HL-60 (cell line): ENCODE measurements at regions not wholly inside any gene's neighbourhood (a gene's known extent, or its start where the extent isn't known, plus 50 kb on each side); places are given as distances from the start of the nearest gene placed in this dataset.

Experiments used
- DNase-seq, 2 experiments: peaks; one replicate each; pipeline ENCODE4 v3.0.0-alpha.2; 2010 to 2020; ENCODE audit warnings: low read depth in 1 of 2, low spot score in 1 of 2
- H3K27ac ChIP-seq: fragments of 250-450 bp; sonication (Bioruptor Pico); replicated peaks from 2 replicates; pipeline ENCODE4 v1.5.1; 2020; ENCODE audit warnings: mild to moderate bottlenecking, moderate library complexity
- H3K27me3 ChIP-seq: fragments of 250-450 bp; sonication (Bioruptor Pico); 2 replicates; pipeline ENCODE4 v1.5.1; 2021; ENCODE audit warnings: mild to moderate bottlenecking, moderate library complexity; ENCODE audit not compliant: insufficient read depth, poor library complexity, severe bottlenecking
- H3K4me3 ChIP-seq: replicated peaks from 2 replicates; pipeline ENCODE4 v1.5.1; 2011; ENCODE audit warnings: mild to moderate bottlenecking, control low read depth, low read length; ENCODE audit not compliant: insufficient read depth
- GABPA ChIP-seq: IDR thresholded peaks from 2 replicates; pipeline ENCODE4 v1.6.1; 2012; ENCODE audit warnings: low read depth
- POLR2AphosphoS5 ChIP-seq: IDR thresholded peaks from 2 replicates; pipeline ENCODE4 v1.6.1; 2012; ENCODE audit warnings: low read depth
- SPI1 ChIP-seq: IDR thresholded peaks from 2 replicates; pipeline ENCODE4 v1.6.1; 2012; ENCODE audit warnings: low read depth, mild to moderate bottlenecking, borderline replicate concordance
- TF ChIP-seq, protein P1 (sequence below): IDR thresholded peaks from 2 replicates; pipeline ENCODE4 v1.6.1; 2012; ENCODE audit warnings: low read depth; ENCODE audit not compliant: insufficient replicate concordance
- TF ChIP-seq, protein P2 (sequence below): IDR thresholded peaks from one replicate; pipeline ENCODE4 v1.5.1; 2011; ENCODE audit warnings: low read length, control low read depth, inconsistent platforms; ENCODE audit not compliant: insufficient read depth

- H3K4me3 ChIP-seq, result no peak overlapping the region
- no peak for TF ChIP-seq POLR2AphosphoS5
- TF ChIP-seq GABPA, result no peak
- TF ChIP-seq, protein P1, sequence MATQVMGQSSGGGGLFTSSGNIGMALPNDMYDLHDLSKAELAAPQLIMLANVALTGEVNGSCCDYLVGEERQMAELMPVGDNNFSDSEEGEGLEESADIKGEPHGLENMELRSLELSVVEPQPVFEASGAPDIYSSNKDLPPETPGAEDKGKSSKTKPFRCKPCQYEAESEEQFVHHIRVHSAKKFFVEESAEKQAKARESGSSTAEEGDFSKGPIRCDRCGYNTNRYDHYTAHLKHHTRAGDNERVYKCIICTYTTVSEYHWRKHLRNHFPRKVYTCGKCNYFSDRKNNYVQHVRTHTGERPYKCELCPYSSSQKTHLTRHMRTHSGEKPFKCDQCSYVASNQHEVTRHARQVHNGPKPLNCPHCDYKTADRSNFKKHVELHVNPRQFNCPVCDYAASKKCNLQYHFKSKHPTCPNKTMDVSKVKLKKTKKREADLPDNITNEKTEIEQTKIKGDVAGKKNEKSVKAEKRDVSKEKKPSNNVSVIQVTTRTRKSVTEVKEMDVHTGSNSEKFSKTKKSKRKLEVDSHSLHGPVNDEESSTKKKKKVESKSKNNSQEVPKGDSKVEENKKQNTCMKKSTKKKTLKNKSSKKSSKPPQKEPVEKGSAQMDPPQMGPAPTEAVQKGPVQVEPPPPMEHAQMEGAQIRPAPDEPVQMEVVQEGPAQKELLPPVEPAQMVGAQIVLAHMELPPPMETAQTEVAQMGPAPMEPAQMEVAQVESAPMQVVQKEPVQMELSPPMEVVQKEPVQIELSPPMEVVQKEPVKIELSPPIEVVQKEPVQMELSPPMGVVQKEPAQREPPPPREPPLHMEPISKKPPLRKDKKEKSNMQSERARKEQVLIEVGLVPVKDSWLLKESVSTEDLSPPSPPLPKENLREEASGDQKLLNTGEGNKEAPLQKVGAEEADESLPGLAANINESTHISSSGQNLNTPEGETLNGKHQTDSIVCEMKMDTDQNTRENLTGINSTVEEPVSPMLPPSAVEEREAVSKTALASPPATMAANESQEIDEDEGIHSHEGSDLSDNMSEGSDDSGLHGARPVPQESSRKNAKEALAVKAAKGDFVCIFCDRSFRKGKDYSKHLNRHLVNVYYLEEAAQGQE, result no peak
- TF ChIP-seq, protein P2, sequence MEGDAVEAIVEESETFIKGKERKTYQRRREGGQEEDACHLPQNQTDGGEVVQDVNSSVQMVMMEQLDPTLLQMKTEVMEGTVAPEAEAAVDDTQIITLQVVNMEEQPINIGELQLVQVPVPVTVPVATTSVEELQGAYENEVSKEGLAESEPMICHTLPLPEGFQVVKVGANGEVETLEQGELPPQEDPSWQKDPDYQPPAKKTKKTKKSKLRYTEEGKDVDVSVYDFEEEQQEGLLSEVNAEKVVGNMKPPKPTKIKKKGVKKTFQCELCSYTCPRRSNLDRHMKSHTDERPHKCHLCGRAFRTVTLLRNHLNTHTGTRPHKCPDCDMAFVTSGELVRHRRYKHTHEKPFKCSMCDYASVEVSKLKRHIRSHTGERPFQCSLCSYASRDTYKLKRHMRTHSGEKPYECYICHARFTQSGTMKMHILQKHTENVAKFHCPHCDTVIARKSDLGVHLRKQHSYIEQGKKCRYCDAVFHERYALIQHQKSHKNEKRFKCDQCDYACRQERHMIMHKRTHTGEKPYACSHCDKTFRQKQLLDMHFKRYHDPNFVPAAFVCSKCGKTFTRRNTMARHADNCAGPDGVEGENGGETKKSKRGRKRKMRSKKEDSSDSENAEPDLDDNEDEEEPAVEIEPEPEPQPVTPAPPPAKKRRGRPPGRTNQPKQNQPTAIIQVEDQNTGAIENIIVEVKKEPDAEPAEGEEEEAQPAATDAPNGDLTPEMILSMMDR, result no peak
- no peak for TF ChIP-seq SPI1
These were observed 343.1 kb upstream of the NOCT start for GRCh38 chr4:138672393-138672976.

DNA sequence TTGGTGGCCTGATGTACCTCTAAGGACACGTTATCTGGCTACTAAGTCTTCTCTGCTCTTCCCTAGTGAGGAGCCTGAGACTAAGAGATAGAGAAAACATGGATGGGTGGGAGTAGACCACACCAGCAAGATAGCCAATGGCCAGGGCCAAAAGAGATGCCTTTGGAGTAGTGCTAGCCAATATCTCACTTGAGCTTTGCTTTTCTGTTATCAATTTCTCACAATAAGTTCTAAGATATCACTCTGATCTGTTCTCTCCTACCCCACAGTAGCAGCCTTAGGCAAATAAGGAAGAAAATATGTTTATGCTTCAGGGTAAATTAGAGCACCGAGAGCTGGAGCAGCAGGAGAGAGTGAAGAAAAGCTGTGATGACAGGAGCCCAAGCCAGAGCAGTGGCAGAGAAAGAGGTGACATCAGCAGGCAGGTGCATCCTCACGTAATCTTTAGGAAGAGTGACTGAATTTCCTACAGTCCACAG, 343.9 kb upstream of the NOCT start:
- TF ChIP-seq, protein P1, result no peak
- Histone ChIP-seq H3K4me3 (no peak overlapping the region), H3K27ac (no peak overlapping the region), H3K27me3 (peaks cover 8% of the 10 kb centered on the region)
- no peak for DNase-seq

More at GRCh38 chr4:138672393-138672976, 343.1 kb upstream of the NOCT start:
- Histone ChIP-seq H3K27ac (no peak overlapping the region), H3K27me3 (peaks cover 8% of the 10 kb centered on the region)
- DNase-seq, result no peak

DNA sequence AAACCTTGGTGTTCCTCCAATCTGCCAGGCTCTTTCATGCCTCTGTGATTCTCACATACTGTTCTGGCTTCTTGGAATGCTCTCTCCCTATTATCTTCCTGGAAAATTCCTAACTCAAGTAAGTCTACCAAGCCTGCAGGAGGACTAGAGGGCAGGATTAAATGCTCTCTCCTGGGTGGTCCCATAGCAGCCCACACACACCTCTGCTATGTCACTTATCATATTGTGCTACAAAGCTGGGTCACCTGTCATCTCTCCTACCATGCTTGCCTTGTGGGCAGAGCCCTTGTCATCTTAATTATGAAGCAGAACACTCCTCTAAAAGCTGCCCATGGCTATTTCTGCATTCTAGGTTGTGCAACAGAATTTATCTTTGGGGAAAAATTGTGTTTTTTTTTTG, 344.5 kb upstream of the NOCT start:
- H3K27ac ChIP-seq, result no peak overlapping the region

GRCh38 chr4:138670681-138671080, 344.9 kb upstream of the NOCT start:
- DNase-seq, result no peak
- Histone ChIP-seq H3K27me3 (peaks cover 7% of the 10 kb centered on the region), H3K4me3 (no peak overlapping the region), H3K27ac (no peak overlapping the region)
- TF ChIP-seq GABPA, result no peak
- no peak for TF ChIP-seq POLR2AphosphoS5
- TF ChIP-seq SPI1, result no peak
- TF ChIP-seq, protein P1, result no peak
- TF ChIP-seq, protein P2, result no peak

More for the DNA sequence above, 344.5 kb upstream of the NOCT start:
- peaks cover 8% of the 10 kb centered on the region for H3K27me3 ChIP-seq
- TF ChIP-seq, protein P1, result no peak
- no peak overlapping the region for H3K4me3 ChIP-seq
- DNase-seq, result no peak
